ENCODE measurements at regions not wholly inside any gene's neighbourhood (a gene's known extent, or its start where the extent isn't known, plus 50 kb on each side); places are given as distances from the start of the nearest gene placed in this dataset.

DNA sequence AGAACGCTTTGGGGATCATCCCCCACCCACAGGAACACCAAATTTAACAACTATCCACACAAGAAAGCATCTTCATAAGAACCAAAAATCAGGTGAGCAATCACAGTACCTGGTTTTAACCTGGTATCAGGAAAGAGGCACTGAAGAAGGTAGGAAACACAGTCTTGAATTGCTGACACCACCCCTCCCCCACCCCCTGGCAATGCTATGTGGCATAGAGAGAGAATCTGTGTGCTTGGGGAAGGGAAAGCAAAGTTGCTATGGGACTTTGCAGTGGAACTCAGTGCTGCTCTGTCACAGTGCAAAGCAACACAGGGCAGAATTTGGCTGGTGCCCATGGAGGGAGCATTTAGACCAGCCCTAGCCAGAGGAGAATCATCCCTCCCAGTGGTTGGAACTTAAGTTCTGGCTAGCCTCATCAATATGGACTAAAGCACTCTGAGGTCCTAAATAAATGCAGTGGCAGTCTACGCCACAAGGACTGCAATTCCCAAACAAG is 565.5 kb downstream of the EPM2A start:
- no peak overlapping the region for H3K4me3 ChIP-seq (ENCODE audit: insufficient read depth, low read length)
- H3K36me3 ChIP-seq (ENCODE audit: insufficient read depth, low read length) = no peaks in the 10 kb centered on the region
- no peaks in the 10 kb centered on the region for H3K4me1 ChIP-seq (ENCODE audit: insufficient read depth, low read length)
- H3K9me3 ChIP-seq (ENCODE audit: low read depth, low read length) = no peaks in the 10 kb centered on the region
- H3K79me2 ChIP-seq (ENCODE audit: insufficient read depth, low read length) = no peaks in the 10 kb centered on the region
- no peak overlapping the region for H2AFZ ChIP-seq (ENCODE audit: low read length)
- DNase-seq (ENCODE audit: insufficient read length, low spot score, missing footprints) = no peak
- TF ChIP-seq, protein P1, sequence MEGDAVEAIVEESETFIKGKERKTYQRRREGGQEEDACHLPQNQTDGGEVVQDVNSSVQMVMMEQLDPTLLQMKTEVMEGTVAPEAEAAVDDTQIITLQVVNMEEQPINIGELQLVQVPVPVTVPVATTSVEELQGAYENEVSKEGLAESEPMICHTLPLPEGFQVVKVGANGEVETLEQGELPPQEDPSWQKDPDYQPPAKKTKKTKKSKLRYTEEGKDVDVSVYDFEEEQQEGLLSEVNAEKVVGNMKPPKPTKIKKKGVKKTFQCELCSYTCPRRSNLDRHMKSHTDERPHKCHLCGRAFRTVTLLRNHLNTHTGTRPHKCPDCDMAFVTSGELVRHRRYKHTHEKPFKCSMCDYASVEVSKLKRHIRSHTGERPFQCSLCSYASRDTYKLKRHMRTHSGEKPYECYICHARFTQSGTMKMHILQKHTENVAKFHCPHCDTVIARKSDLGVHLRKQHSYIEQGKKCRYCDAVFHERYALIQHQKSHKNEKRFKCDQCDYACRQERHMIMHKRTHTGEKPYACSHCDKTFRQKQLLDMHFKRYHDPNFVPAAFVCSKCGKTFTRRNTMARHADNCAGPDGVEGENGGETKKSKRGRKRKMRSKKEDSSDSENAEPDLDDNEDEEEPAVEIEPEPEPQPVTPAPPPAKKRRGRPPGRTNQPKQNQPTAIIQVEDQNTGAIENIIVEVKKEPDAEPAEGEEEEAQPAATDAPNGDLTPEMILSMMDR (IDR thresholded peaks at IDR 0.05; ENCODE audit: extremely low read depth, low read depth, low read length) = no peak
- H3K4me2 ChIP-seq (ENCODE audit: insufficient read depth, low read length) = no peak overlapping the region
- H3K27me3 ChIP-seq (ENCODE audit: insufficient read depth, low read length) = no peaks in the 10 kb centered on the region
- H3K27ac ChIP-seq (ENCODE audit: low read depth, low read length) = no peak overlapping the region
- no peaks in the 10 kb centered on the region for H4K20me1 ChIP-seq (ENCODE audit: insufficient read depth, low read length)

DNA sequence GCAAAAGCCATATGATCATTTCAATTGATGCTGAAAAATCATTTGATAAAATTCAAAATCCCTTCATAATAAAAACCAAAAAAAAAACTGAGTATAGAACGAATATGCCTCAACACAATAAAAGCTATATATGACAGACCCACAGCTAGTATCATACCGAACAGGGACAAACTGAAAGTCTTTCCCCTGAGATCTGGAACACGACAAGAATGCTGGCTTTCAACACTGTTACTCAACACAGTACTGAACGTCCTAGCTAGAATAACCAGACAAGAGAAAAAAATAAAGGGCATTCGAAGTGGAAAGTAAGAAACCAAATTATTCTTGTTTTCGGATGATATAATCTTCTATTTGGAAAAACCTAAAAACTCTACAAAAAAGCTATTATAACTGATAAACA is 559.9 kb downstream of the EPM2A start:
- no peaks in the 10 kb centered on the region for H3K36me3 ChIP-seq (ENCODE audit: insufficient read depth, low read length)
- TF ChIP-seq, protein P1 (IDR thresholded peaks at IDR 0.05; ENCODE audit: extremely low read depth, low read depth, low read length) = no peak
- no peak overlapping the region for H3K4me3 ChIP-seq (ENCODE audit: insufficient read depth, low read length)
- H3K4me1 ChIP-seq (ENCODE audit: insufficient read depth, low read length) = no peaks in the 10 kb centered on the region
- H3K27ac ChIP-seq (ENCODE audit: low read depth, low read length) = no peak overlapping the region
- no peaks in the 10 kb centered on the region for H4K20me1 ChIP-seq (ENCODE audit: insufficient read depth, low read length)
- no peak overlapping the region for H3K4me2 ChIP-seq (ENCODE audit: insufficient read depth, low read length)
- H3K9me3 ChIP-seq (ENCODE audit: low read depth, low read length) = no peaks in the 10 kb centered on the region
- H2AFZ ChIP-seq (ENCODE audit: low read length) = no peak overlapping the region
- H3K79me2 ChIP-seq (ENCODE audit: insufficient read depth, low read length) = no peaks in the 10 kb centered on the region
- no peak for DNase-seq (ENCODE audit: insufficient read length, low spot score, missing footprints)
- H3K27me3 ChIP-seq (ENCODE audit: insufficient read depth, low read length) = no peaks in the 10 kb centered on the region

DNA sequence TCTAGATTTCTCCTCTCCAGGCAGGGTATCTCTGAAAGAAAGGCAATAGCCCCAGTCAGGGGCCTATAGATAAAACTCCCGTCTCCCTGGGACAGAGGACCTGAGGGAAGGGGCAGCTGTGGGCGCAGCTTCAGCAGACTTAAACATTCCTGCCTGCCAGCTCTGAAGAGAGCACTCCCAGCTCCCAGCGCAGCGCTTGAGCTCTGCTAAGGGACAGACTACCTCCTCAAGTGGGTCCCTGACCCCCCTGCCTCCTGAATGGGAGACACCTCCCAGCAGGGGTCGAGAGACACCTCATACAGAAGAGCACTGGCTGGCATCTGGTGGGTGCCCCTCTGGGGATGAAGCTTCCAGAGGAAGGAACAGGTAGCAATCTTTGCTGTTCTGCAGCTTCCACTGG is 556.9 kb downstream of the EPM2A start:
- Histone ChIP-seq H3K9me3 (ENCODE audit: low read depth, low read length) (no peaks in the 10 kb centered on the region), H3K4me1 (ENCODE audit: insufficient read depth, low read length) (no peaks in the 10 kb centered on the region), H2AFZ (ENCODE audit: low read length) (no peak overlapping the region), H3K27ac (ENCODE audit: low read depth, low read length) (no peak overlapping the region), H3K79me2 (ENCODE audit: insufficient read depth, low read length) (no peaks in the 10 kb centered on the region), H3K4me2 (ENCODE audit: insufficient read depth, low read length) (no peak overlapping the region), H3K4me3 (ENCODE audit: insufficient read depth, low read length) (no peak overlapping the region), H3K36me3 (ENCODE audit: insufficient read depth, low read length) (no peaks in the 10 kb centered on the region), H3K27me3 (ENCODE audit: insufficient read depth, low read length) (no peaks in the 10 kb centered on the region), H4K20me1 (ENCODE audit: insufficient read depth, low read length) (no peaks in the 10 kb centered on the region)
- TF ChIP-seq, protein P1 (IDR thresholded peaks at IDR 0.05; ENCODE audit: extremely low read depth, low read depth, low read length) = no peak
- DNase-seq (ENCODE audit: insufficient read length, low spot score, missing footprints) = no peak

GRCh38 chr6:145187491-145188206 is 547.7 kb downstream of the EPM2A start:
- Histone ChIP-seq H3K4me1 (ENCODE audit: insufficient read depth, low read length) (no peaks in the 10 kb centered on the region), H4K20me1 (ENCODE audit: insufficient read depth, low read length) (no peaks in the 10 kb centered on the region), H3K9me3 (ENCODE audit: low read depth, low read length) (no peaks in the 10 kb centered on the region), H3K79me2 (ENCODE audit: insufficient read depth, low read length) (no peaks in the 10 kb centered on the region), H3K36me3 (ENCODE audit: insufficient read depth, low read length) (no peaks in the 10 kb centered on the region), H3K4me2 (ENCODE audit: insufficient read depth, low read length) (no peak overlapping the region), H3K27me3 (ENCODE audit: insufficient read depth, low read length) (no peaks in the 10 kb centered on the region), H2AFZ (ENCODE audit: low read length) (no peak overlapping the region), H3K4me3 (ENCODE audit: insufficient read depth, low read length) (no peak overlapping the region), H3K27ac (ENCODE audit: low read depth, low read length) (no peak overlapping the region)
- no peak for DNase-seq (ENCODE audit: insufficient read length, low spot score, missing footprints)
- TF ChIP-seq, protein P1 (IDR thresholded peaks at IDR 0.05; ENCODE audit: extremely low read depth, low read depth, low read length) = no peak

Data from osteoblast (primary cell).